Right renal pelvis (tissue), 4 donors: ENCODE measurements at regions not wholly inside any gene's neighbourhood (a gene's known extent, or its start where the extent isn't known, plus 50 kb on each side); places are given as distances from the start of the nearest gene placed in this dataset.
A peak's percentile ranks its signal among the peaks of the same experiment; 100 is the strongest.
"Not testable (repeated sequence)": the region's sequence is repeated elsewhere in the genome, so short reads cannot be mapped to it uniquely, and the experiment has no call there.

Experiments used
- DNase-seq, 4 donors: peaks; one replicate each; pipeline ENCODE4 v3.0.0-alpha.2; 2013; ENCODE audit warnings: low read depth in 4 of 4, low spot score in 3 of 4, missing footprints in 1 of 4

GRCh38 chr5:163330723-163331668 lies 106.4 kb upstream of the CCNG1 start:
- DNase-seq: no peak

GRCh38 chr5:163336074-163336473 lies 101.3 kb upstream of the CCNG1 start:
- DNase-seq: not testable (repeated sequence)

DNA sequence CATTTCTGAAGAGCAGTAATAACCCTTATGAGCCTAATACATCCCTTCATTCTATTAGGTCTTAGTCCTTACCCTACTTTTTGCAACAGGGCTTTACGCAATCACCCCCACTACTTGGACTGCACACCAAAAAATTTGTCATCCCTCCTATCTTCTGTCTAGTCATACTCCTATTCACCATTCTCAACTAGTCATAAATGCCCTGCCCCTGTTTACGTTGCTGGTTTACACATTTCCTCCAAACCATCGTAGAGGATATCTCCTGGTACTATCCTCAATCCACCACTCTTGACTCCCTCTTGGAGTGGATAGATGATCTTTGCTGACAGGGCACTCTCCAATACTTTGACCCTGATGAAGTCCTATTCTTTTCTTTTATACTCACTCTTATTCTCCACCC lies 98.2 kb upstream of the CCNG1 start:
- DNase-seq: no peak

- DNase-seq: not testable (repeated sequence)
Measured at GRCh38 chr5:163340378-163340777, 97.0 kb upstream of the CCNG1 start.

GRCh38 chr5:163342306-163342705 lies 95.1 kb upstream of the CCNG1 start:
- DNase-seq: no peak

GRCh38 chr5:163345216-163345615 lies 92.2 kb upstream of the CCNG1 start:
- no peak for DNase-seq

- DNase-seq: peak; percentile 35 to 53 (median 46)
Measured at GRCh38 chr5:163347671-163348070, 89.7 kb upstream of the CCNG1 start.

- DNase-seq: no peak
Measured at GRCh38 chr5:163350083-163350482, 87.3 kb upstream of the CCNG1 start.

GRCh38 chr5:163352531-163352930 lies 84.9 kb upstream of the CCNG1 start:
- DNase-seq: no peak

DNA sequence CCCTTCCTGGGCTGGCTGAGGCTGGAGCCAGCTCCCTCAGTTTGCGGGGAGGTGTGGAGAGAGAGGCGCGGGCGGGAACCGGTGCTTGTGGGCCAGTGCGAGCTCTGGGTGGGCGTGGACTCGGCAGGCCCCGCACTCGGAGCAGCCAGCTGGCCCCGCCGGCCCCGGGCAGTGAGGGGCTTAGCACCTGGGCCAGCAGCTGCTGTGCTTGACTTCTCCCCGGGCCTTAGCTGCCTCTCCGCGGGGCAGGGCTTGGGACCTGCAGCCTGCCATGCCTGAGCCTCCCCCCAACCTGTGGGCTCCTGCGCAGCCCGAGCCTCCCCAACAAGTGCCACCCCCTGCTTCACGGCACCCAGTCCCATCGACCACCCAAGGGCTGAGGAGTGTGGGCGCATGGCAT lies 81.6 kb upstream of the CCNG1 start:
- not testable (repeated sequence) for DNase-seq

GRCh38 chr5:163357636-163358035 lies 79.8 kb upstream of the CCNG1 start:
- no peak for DNase-seq

GRCh38 chr5:163360656-163361055 lies 76.7 kb upstream of the CCNG1 start:
- no peak for DNase-seq

GRCh38 chr5:163361450-163361849 lies 75.9 kb upstream of the CCNG1 start:
- no peak for DNase-seq

DNA sequence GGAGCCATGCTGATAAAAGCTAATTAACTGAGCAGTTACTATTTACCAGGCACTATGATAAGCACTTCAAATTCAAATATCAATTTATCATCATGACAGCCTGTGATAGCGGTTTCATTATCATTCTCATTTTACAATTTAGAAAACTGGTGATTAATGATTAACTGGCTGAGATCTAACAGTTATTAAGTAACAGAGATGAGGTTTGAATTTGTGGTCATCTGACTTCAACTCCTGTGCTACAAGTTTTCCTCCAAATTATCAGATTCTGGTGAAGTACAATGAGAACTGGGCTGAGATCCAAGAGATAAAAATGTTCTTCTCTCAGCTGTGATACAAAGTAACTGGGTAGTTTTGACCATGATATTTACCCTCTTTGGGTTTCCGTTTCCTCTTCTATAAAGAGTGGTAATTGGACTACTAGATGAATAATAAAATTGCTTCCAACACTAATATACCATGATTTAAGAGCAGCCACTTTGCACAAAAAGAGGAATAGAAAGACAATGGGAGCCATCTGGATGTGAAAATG lies 74.5 kb upstream of the CCNG1 start:
- no peak for DNase-seq

DNA sequence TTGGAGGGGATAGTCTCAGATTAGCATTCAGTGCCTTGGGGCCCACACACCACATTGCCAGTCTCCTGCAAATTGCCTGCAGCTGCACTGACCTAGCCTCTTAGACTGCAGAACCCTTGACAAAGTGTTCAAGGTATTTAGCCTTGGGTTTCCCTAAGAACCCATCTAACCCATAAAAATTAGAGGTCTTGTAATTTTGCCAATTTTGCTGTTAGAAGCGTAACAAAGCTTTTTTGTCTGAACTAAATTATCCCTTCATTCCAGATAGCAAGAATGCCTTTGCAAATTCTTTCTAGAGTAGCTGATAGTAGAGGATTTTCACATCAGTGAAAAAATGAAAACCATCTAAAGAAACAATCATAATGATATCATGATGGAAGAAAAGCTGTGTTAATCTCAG lies 74.0 kb upstream of the CCNG1 start:
- no peak for DNase-seq

GRCh38 chr5:163366757-163367156 lies 70.6 kb upstream of the CCNG1 start:
- no peak for DNase-seq

DNA sequence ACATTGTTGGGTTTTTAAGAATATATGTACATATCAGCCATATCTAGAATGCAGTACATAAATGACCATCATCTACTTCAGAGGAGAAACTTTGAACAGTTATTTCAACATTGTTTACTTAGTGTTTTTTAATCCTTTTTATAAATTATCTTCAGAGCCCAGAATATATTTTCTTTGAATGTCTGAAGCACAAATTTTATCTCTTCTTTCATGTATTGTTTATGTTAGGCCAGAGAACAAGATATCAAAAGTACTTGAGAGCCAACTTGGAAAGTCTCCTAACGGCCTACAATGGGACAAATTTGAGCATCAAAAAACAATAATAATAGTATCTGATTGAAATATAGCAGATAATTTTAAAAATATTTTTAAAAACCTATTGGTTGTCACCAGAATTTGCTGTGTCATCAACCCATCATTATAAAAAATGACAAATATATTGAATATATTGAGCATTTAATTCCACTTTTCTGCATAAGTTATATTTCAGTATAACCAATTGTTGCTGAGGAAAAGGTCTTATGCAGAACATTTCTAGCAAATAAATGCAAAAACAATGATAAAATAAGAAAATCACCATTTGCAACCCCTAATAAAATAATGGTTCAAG lies 67.5 kb upstream of the CCNG1 start:
- no peak for DNase-seq

DNA sequence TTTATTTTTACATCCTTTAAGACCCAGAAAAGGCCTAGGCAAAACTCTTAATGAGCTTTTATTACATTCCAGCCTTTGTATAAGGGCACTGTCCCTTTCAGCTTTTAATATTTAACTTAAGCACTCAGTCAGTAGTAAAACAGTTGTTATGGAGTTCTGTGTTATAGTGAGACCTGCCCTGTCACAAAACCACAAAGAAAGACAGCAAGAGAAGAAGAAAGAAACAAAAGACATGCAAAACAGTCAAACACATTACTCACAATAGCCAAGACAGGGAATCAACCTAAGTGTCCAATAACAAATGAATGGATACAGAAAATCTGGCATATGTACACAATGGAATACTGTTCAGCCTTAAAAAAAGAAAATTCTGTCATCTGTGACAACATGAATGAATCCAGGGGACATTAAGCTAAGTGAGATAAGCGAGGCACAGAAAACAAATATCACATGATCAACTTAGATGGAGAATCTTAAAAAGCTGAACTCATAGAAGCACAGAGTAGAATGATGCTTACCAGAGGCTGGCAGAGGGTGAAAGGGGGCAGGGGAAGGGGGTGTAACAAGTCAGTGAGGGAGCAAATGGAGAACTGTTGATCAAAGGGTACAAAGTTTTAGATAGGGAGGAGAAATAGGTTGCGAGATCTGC lies 63.8 kb upstream of the CCNG1 start:
- DNase-seq: no peak

DNA sequence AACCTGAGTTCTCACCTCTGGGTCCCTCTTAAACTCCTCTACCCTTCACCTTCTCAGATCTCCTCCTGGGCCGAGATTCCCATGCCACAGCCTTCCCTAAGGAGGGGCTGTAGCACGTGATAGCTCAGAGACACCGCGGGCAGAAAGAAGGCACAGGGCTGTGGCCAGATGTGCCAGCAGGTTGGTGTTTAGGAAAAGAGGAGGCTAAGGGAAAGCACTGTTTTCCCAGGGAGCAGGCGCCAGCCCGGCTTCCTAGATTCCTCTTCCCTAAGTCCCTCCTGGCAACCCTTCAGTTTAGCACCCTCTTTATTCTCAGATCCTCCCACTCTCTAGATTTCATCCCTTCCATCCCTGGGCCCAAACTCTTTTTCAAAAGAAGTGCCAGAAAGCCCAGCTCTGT lies 59.4 kb upstream of the CCNG1 start:
- DNase-seq: no peak

DNA sequence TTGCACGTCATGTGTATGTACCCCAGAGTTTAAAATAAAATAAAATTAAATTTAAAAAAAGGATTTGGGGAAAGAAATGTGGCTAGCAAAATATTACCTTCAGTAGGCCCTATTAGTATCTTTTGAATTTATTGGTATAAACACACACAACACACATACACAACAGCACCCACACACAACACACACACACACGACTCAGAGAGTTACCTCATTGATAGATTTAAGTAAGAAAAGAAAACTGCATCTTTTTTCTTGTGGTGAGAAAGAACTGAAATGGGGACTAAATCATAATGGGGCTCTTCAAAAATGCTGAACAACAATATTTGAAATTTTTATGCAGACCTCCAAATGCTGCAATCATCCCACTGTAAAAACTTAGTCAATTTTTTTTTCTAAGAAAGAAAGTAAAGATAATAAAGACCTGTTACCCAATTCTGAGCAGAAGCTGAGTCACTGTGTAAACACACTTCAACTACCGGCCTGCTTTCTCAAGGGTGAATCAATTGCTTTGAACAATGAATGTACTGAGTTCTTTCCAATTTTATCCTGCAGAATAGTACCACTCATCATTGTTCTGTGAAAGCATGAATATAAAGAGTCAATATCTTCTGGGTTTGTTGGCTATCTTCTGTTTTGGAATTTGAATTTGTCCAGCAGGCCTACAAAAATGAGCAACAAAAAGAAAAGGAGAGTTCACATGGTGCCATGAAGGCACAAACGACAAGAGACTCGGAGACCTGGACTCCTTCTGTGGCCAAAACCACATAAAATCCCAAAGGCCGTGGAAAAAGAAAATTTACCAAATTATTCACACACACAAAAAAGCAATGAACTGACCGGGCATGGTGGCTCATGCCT lies 57.9 kb upstream of the CCNG1 start:
- no peak for DNase-seq
